SK-N-SH treated with all-trans-retinoic acid at 6 μM for 48 hours (cell line): ENCODE measurements at regions not wholly inside any gene's neighbourhood (a gene's known extent, or its start where the extent isn't known, plus 50 kb on each side); places are given as distances from the start of the nearest gene placed in this dataset.

Experiments used
- ATAC-seq: fragments of 200-7000 bp; cut with Tn5 transposase; 3 replicates; pipeline ENCODE4 v1.9.1; 2020; ENCODE audit warnings: mild to moderate bottlenecking, moderate library complexity
- ARNTL ChIP-seq: fragments of 450-650 bp; formaldehyde crosslinking; IDR thresholded peaks from 2 replicates; pipeline ENCODE4 v1.5.0; 2020; ENCODE audit warnings: low read depth, mild to moderate bottlenecking, moderate library complexity, borderline replicate concordance
- BACH2 ChIP-seq: fragments of 250-450 bp; sonication (Bioruptor Pico); IDR thresholded peaks from 2 replicates; pipeline ENCODE4 v1.9.0; 2021; ENCODE audit warnings: mild to moderate bottlenecking, borderline replicate concordance
- CSDC2 ChIP-seq: fragments of 250-450 bp; sonication (Bioruptor Pico); IDR thresholded peaks from 2 replicates; pipeline ENCODE4 v1.5.0; 2020; ENCODE audit warnings: mild to moderate bottlenecking, moderate library complexity
- CSRNP3 ChIP-seq: fragments of 250-450 bp; sonication (Bioruptor Pico); IDR thresholded peaks from 2 replicates; pipeline ENCODE4 v1.5.1; 2021; ENCODE audit warnings: mild to moderate bottlenecking, moderate library complexity
- ESRRG ChIP-seq: fragments of 250-450 bp; sonication (Bioruptor Pico); IDR thresholded peaks from 2 replicates; pipeline ENCODE4 v1.6.1; 2021; ENCODE audit warnings: mild to moderate bottlenecking
- GLIS3 ChIP-seq: fragments of 250-450 bp; sonication (Bioruptor Pico); IDR thresholded peaks from 2 replicates; pipeline ENCODE4 v1.5.0; 2020; ENCODE audit warnings: mild to moderate bottlenecking, moderate library complexity
- OSR1 ChIP-seq: fragments of 250-450 bp; sonication (Bioruptor Pico); IDR thresholded peaks from 2 replicates; pipeline ENCODE4 v1.8.0; 2022; ENCODE audit warnings: moderate library complexity, mild to moderate bottlenecking, inconsistent platforms
- PPARA ChIP-seq: fragments of 250-450 bp; sonication (Bioruptor Pico); IDR thresholded peaks from 2 replicates; pipeline ENCODE4 v1.5.0; 2020; ENCODE audit warnings: mild to moderate bottlenecking, borderline replicate concordance
- RARB ChIP-seq: fragments of 250-450 bp; sonication (Bioruptor Pico); IDR thresholded peaks from 2 replicates; pipeline ENCODE4 v1.8.0; 2021; ENCODE audit warnings: mild to moderate bottlenecking, moderate library complexity
- SNAI2 ChIP-seq: fragments of 250-450 bp; sonication (Bioruptor Pico); IDR thresholded peaks from 2 replicates; pipeline ENCODE4 v1.5.0; 2020; ENCODE audit warnings: mild to moderate bottlenecking, moderate library complexity
- TCF4 ChIP-seq: fragments of 250-450 bp; sonication (Bioruptor Pico); IDR thresholded peaks from 2 replicates; pipeline ENCODE4 v1.8.0; 2021; ENCODE audit warnings: mild to moderate bottlenecking, moderate library complexity, borderline replicate concordance
- TOX ChIP-seq: fragments of 250-450 bp; sonication (Bioruptor Pico); IDR thresholded peaks from 2 replicates; pipeline ENCODE4 v1.8.0; 2021; ENCODE audit warnings: mild to moderate bottlenecking, moderate library complexity, borderline replicate concordance
- ZC3H10 ChIP-seq: fragments of 250-450 bp; sonication (Bioruptor Pico); IDR thresholded peaks from 2 replicates; pipeline ENCODE4 v1.5.1; 2021; ENCODE audit warnings: mild to moderate bottlenecking, moderate library complexity
- ZFP3 ChIP-seq: fragments of 250-450 bp; sonication (Bioruptor Pico); IDR thresholded peaks from 2 replicates; pipeline ENCODE4 v1.5.0; 2020; ENCODE audit warnings: mild to moderate bottlenecking, moderate library complexity
- ZFP30 ChIP-seq: fragments of 450-650 bp; formaldehyde crosslinking; IDR thresholded peaks from 2 replicates; pipeline ENCODE4 v1.5.0; 2022; ENCODE audit warnings: mild to moderate bottlenecking, moderate library complexity
- ZNF565 ChIP-seq: fragments of 450-650 bp; formaldehyde crosslinking; conservative IDR thresholded peaks from 2 replicates; pipeline ENCODE4 v1.5.0; 2020; ENCODE audit warnings: low read depth, mild to moderate bottlenecking, moderate library complexity
- ZNF70 ChIP-seq: fragments of 450-650 bp; formaldehyde crosslinking; IDR thresholded peaks from 2 replicates; pipeline ENCODE4 v1.5.0; 2020; ENCODE audit warnings: mild to moderate bottlenecking, moderate library complexity
- ZNF8 ChIP-seq: fragments of 450-650 bp; formaldehyde crosslinking; IDR thresholded peaks from 2 replicates; pipeline ENCODE4 v1.5.0; 2020; ENCODE audit warnings: mild to moderate bottlenecking, moderate library complexity
- TF ChIP-seq, protein P1 (sequence below): fragments of 250-450 bp; sonication (Bioruptor Pico); IDR thresholded peaks from 2 replicates; pipeline ENCODE4 v1.5.1; 2020; ENCODE audit warnings: low read depth, mild to moderate bottlenecking, moderate library complexity
- TF ChIP-seq, protein P2 (sequence below): fragments of 250-450 bp; sonication (Bioruptor Pico); IDR thresholded peaks from 2 replicates; pipeline ENCODE4 v1.8.0; 2020; ENCODE audit warnings: mild to moderate bottlenecking, moderate library complexity, borderline replicate concordance

DNA sequence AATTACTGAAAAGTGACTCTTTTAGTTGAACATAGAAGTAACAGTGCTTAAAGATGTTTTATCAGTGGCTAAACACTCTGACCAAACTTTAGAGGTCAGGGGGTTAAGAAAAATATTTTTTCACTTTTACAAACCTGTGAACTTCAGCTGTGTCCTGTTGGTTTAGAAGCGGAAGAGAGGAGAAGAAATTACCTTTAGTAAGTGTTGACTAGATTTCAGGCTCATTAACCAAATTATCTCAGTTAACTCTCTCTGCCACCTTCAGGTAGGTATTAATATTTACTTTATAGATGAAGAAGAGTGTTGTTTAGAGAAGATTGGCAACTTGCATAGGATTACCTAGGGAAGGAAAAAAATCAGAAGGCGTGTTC is 151.9 kb upstream of the CMC1 start:
- ATAC-seq, result no peak
- TF ChIP-seq TCF4 (CRISPR knock-in tag) (no peak), BACH2 (CRISPR knock-in tag) (no peak), ZFP3 (no peak), TOX (no peak), SNAI2 (no peak), ZNF8 (CRISPR knock-in tag) (no peak), RARB (no peak)

DNA sequence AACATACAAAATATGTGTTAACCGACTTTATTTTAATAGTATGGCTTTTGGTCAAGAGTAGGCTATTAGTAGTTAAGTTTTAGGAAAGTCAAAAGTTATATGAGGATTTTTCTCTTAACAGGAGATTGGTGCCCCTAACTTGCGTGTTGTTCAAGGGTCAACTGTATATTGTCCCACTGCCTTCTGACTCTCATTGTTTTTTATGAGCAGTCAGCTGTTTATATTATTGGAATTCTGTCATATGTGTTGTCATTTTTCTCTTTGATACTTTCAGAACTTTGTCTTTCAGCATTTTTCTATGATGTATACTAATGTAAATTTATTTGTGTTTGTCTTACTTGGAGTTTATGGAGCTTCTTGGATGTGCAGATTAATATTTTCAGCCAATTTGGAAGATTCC is 142.1 kb upstream of the CMC1 start:
- no peak for ATAC-seq
- TF ChIP-seq RARB, result no peak
- TF ChIP-seq CSRNP3 (CRISPR knock-in tag), result no peak
- no peak for TF ChIP-seq PPARA

DNA sequence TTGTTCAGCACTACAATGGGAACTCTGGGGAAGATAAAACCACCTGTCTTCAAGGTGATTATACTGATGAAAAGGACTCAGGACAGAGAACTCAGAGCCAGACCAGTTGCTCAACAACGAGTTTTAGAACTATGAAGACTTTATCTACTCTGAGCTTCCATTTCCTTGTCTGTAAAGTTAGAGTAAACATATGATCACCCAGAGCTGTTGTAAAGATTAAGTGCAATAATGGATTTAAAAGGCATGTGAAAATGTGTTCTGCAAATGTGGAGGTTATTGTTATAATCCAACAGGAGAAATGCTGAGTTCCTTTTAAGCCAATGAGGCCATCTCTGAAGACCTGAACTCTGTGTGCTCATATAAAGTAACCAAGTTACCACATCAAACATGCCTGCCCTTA is 139.7 kb upstream of the CMC1 start:
- no peak for ATAC-seq
- TF ChIP-seq PPARA, result no peak
- TF ChIP-seq BACH2 (CRISPR knock-in tag), result no peak
- TF ChIP-seq CSRNP3 (CRISPR knock-in tag), result no peak
- no peak for TF ChIP-seq ZFP30 (CRISPR knock-in tag)
- TF ChIP-seq TOX, result no peak

DNA sequence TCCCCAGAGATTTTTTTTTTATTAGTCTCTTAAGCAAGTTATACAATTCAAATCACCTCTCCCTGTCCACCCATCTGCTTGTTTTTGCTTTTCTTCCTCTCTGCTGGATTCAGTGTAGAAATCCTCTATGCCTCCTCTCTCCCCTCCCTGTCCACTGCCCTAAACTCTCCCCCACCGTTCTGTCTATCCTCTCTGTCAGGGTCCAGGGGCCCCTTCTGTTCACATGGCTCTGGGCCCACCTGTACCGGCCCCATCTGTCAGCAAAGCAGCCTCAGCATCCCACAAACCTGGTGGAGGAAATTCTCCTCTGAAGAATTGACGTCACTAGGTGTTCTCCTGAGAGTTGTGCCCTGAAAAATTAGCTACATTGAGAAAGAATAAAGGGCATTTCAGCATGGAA is 137.6 kb upstream of the CMC1 start:
- TF ChIP-seq ESRRG (CRISPR knock-in tag) (no peak), ZNF70 (CRISPR knock-in tag) (no peak), CSRNP3 (CRISPR knock-in tag) (no peak)
- no peak for ATAC-seq

DNA sequence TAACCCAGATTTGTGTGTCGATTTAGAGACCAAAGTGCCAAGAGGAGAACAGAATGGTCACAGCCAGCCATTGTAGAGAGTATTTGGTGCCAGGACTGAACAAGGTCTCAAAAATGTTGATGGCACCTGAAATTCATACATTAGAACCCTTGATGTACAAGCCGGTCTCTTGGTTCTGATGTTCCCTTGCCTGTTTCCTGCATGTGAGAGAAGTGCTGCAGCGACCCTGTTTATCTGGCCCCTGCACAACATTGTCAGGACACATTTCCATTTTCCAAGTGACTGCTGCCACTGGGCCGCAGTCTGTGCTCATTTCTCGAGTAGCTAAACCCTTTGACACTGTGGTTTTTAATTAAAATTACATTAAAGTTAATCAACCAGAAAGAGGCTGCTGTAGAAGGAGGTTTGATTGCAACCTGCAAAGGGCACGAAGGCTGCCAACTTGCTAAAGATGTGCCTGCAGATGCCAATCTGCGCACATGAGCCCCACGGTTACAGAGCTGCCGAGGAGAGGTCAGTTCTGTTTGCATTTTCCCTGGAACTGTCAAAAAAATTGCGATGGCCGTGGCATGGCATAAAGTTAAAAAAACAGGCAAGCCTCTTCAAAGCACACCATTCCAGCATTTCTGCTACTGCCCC is 136.4 kb upstream of the CMC1 start:
- TF ChIP-seq, protein P1, sequence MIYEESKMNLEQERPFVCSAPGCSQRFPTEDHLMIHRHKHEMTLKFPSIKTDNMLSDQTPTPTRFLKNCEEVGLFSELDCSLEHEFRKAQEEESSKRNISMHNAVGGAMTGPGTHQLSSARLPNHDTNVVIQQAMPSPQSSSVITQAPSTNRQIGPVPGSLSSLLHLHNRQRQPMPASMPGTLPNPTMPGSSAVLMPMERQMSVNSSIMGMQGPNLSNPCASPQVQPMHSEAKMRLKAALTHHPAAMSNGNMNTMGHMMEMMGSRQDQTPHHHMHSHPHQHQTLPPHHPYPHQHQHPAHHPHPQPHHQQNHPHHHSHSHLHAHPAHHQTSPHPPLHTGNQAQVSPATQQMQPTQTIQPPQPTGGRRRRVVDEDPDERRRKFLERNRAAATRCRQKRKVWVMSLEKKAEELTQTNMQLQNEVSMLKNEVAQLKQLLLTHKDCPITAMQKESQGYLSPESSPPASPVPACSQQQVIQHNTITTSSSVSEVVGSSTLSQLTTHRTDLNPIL (CRISPR knock-in tag), result no peak
- no peak for TF ChIP-seq ARNTL (CRISPR knock-in tag)
- TF ChIP-seq SNAI2, result no peak
- no peak for TF ChIP-seq CSDC2 (CRISPR knock-in tag)
- no peak for TF ChIP-seq ZFP3
- TF ChIP-seq ZC3H10 (CRISPR knock-in tag), result no peak
- TF ChIP-seq RARB, result no peak
- TF ChIP-seq ZNF565, result no peak
- TF ChIP-seq, all 23 proteins: peak for 0
- no peak for ATAC-seq

GRCh38 chr3:28109829-28110228 is 131.6 kb upstream of the CMC1 start:
- TF ChIP-seq, protein P2, sequence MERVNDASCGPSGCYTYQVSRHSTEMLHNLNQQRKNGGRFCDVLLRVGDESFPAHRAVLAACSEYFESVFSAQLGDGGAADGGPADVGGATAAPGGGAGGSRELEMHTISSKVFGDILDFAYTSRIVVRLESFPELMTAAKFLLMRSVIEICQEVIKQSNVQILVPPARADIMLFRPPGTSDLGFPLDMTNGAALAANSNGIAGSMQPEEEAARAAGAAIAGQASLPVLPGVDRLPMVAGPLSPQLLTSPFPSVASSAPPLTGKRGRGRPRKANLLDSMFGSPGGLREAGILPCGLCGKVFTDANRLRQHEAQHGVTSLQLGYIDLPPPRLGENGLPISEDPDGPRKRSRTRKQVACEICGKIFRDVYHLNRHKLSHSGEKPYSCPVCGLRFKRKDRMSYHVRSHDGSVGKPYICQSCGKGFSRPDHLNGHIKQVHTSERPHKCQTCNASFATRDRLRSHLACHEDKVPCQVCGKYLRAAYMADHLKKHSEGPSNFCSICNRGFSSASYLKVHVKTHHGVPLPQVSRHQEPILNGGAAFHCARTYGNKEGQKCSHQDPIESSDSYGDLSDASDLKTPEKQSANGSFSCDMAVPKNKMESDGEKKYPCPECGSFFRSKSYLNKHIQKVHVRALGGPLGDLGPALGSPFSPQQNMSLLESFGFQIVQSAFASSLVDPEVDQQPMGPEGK, result no peak
- TF ChIP-seq ZNF70 (CRISPR knock-in tag) (no peak), ESRRG (CRISPR knock-in tag) (no peak), GLIS3 (CRISPR knock-in tag) (no peak), TOX (no peak), ZNF8 (CRISPR knock-in tag) (no peak), PPARA (no peak), BACH2 (CRISPR knock-in tag) (no peak), RARB (no peak), SNAI2 (no peak), ZFP3 (no peak), OSR1 (CRISPR knock-in tag) (no peak)
- no peak for ATAC-seq
